Cardiac fibroblast (primary cell): ENCODE measurements at regions not wholly inside any gene's neighbourhood (a gene's known extent, or its start where the extent isn't known, plus 50 kb on each side); places are given as distances from the start of the nearest gene placed in this dataset.

ENCODE experiments used
- DNase-seq, 2 donors: peaks; one replicate each; pipeline versions ENCODE4 v3.0.0 to v3.0.0-alpha.2; 2010; ENCODE audit warnings: low read depth in 2 of 2
- H3K4me3 ChIP-seq, 2 donors: replicated peaks in 1 of 2; 1 replicate in 1 of 2; 2 replicates in 1 of 2; pipeline ENCODE4 v1.5.1; 2011; ENCODE audit warnings: low read depth in 2 of 2, low read length in 2 of 2, mild to moderate bottlenecking in 2 of 2, moderate library complexity in 1 of 2
- TF ChIP-seq, protein P1 (sequence below): IDR thresholded peaks from one replicate; pipeline ENCODE4 v1.5.1; 2011; ENCODE audit warnings: low read depth, mild to moderate bottlenecking, low read length, inconsistent platforms

DNA sequence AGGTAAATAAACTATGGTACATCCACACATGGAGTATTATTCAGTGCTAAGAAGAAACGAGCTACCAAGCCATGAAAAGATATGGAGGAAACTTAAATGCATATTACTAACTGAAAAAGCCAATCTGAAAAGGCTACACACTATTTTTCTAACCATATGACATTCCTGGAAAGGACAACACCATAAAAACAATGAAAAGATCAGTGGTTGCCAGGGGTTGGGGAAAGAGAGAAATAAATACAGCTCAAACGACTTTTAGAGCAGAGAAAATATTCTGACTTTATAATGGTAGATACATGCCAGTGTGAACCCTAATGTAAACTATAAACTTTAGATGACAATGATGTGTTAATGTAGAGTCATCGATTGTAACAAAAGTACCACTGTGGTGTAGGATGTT lies 225.9 kb upstream of the BTBD3 start:
- TF ChIP-seq, protein P1, sequence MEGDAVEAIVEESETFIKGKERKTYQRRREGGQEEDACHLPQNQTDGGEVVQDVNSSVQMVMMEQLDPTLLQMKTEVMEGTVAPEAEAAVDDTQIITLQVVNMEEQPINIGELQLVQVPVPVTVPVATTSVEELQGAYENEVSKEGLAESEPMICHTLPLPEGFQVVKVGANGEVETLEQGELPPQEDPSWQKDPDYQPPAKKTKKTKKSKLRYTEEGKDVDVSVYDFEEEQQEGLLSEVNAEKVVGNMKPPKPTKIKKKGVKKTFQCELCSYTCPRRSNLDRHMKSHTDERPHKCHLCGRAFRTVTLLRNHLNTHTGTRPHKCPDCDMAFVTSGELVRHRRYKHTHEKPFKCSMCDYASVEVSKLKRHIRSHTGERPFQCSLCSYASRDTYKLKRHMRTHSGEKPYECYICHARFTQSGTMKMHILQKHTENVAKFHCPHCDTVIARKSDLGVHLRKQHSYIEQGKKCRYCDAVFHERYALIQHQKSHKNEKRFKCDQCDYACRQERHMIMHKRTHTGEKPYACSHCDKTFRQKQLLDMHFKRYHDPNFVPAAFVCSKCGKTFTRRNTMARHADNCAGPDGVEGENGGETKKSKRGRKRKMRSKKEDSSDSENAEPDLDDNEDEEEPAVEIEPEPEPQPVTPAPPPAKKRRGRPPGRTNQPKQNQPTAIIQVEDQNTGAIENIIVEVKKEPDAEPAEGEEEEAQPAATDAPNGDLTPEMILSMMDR: no peak
- no peak for DNase-seq
- no peak overlapping the region for H3K4me3 ChIP-seq

DNA sequence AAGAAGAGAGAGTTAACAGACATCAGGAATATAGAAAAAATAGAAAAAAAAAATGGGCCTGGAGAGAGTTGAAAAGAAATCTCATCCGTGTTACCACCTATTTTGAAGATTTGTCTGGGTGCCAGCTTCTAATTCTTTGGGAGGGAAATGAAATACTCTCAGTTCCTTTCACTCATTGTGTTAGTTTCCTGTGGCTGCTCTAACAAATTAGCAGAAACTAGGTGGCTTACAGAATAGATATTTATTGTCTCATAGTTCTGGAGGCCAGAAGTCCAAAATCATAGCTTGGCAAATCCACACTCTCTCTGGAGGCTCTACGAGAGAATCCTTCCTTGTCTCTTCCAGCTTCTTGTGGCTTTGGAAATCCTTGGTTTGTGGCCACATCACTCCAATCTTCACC lies 225.1 kb upstream of the BTBD3 start:
- no peak overlapping the region for H3K4me3 ChIP-seq
- no peak for DNase-seq
- TF ChIP-seq, protein P1: no peak

DNA sequence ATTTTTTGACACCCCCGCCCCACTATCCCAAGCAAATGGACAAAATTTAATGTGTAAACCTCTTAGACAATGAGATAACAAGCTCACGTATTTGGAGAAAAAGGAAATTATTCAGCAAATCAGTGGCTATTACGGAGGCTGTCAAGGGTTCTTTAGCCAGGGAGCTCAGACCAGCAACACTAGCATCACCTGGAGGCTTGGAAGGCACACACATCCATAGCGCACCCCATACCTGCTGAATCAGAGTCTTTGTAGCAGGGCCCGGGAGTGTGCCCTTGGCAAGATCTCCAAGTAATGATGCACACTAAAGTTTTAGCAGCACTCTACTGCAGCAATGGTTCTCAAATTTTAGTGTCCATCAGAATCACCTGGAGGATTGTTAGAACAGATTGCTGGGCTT lies 223.2 kb upstream of the BTBD3 start:
- no peak overlapping the region for H3K4me3 ChIP-seq
- TF ChIP-seq, protein P1: no peak
- no peak for DNase-seq

GRCh38 chr20:11697055-11697454 lies 220.6 kb upstream of the BTBD3 start:
- no peak for DNase-seq
- no peak overlapping the region for H3K4me3 ChIP-seq
- TF ChIP-seq, protein P1: no peak

GRCh38 chr20:11697646-11698045 lies 220.0 kb upstream of the BTBD3 start:
- TF ChIP-seq, protein P1: no peak
- no peak for DNase-seq
- no peak overlapping the region for H3K4me3 ChIP-seq

GRCh38 chr20:11698124-11698523 lies 219.6 kb upstream of the BTBD3 start:
- TF ChIP-seq, protein P1: no peak

GRCh38 chr20:11700831-11701230 lies 216.9 kb upstream of the BTBD3 start:
- TF ChIP-seq, protein P1: no peak
- no peak for DNase-seq
- no peak overlapping the region for H3K4me3 ChIP-seq

More at GRCh38 chr20:11698124-11698523, 219.6 kb upstream of the BTBD3 start:
- no peak for DNase-seq
- no peak overlapping the region for H3K4me3 ChIP-seq
